ENCODE measurements at regions not wholly inside any gene's neighbourhood (a gene's known extent, or its start where the extent isn't known, plus 50 kb on each side); places are given as distances from the start of the nearest gene placed in this dataset.

GRCh38 chr16:79767421-79768275 is 167.1 kb upstream of the MAF start:
- Mint-ChIP-seq H3K9me3 (no peaks in the 10 kb centered on the region), H3K27me3 (peaks cover 24% of the 10 kb centered on the region), H3K4me3 (no peak overlapping the region), H3K27ac (no peak overlapping the region), H3K4me1 (ENCODE audit: low read depth) (peaks cover 8% of the 10 kb centered on the region), H3K36me3 (ENCODE audit: low read depth) (no peaks in the 10 kb centered on the region)
- DNase-seq (no peak), ATAC-seq (no peak)
- intact Hi-C loops (cut with micrococcal nuclease) = no loop called here
- TF ChIP-seq CTCF (IDR thresholded peaks at IDR 0.05) = no peak
- ChIA-PET POLR2A (no interaction called here), CTCF (no interaction called here)

- no peak for TF ChIP-seq CTCF (IDR thresholded peaks at IDR 0.05)
- H3K27ac Mint-ChIP-seq = no peak overlapping the region
- CTCF ChIA-PET = no interaction called here
- no peaks in the 10 kb centered on the region for H3K9me3 Mint-ChIP-seq
- intact Hi-C loops (cut with micrococcal nuclease) = no loop called here
- H3K36me3 Mint-ChIP-seq (ENCODE audit: low read depth) = no peaks in the 10 kb centered on the region
- peaks cover 7% of the 10 kb centered on the region for H3K4me1 Mint-ChIP-seq (ENCODE audit: low read depth)
- no peak overlapping the region for H3K4me3 Mint-ChIP-seq
- POLR2A ChIA-PET = no interaction called here
- no peak for DNase-seq
- ATAC-seq = no peak
- peaks cover 11% of the 10 kb centered on the region for H3K27me3 Mint-ChIP-seq
Observed at GRCh38 chr16:79765901-79766394, 165.4 kb upstream of the MAF start.

- no peak overlapping the region for H3K27ac Mint-ChIP-seq
- intact Hi-C loops (cut with micrococcal nuclease) = no loop called here
- POLR2A ChIA-PET = interaction anchor here (0.7 kb wide), 1 partner anchor 1205 kb away, joined by 4 read pairs; no protein-coding TSS in a partner anchor
Observed at GRCh38 chr16:79765431-79765830, 164.9 kb upstream of the MAF start.

GRCh38 chr16:79764415-79765110 is 164.0 kb upstream of the MAF start:
- no peak for TF ChIP-seq CTCF (IDR thresholded peaks at IDR 0.05)
- no peaks in the 10 kb centered on the region for H3K36me3 Mint-ChIP-seq (ENCODE audit: low read depth)
- peaks cover 4% of the 10 kb centered on the region for H3K27me3 Mint-ChIP-seq
- ATAC-seq = no peak
- no peak for DNase-seq
- ChIA-PET POLR2A (interaction anchor here (0.7 kb wide), 1 partner anchor 1204 kb away, joined by 4 read pairs; no protein-coding TSS in a partner anchor), CTCF (no interaction called here)
- no peak overlapping the region for H3K27ac Mint-ChIP-seq
- no peaks in the 10 kb centered on the region for H3K4me1 Mint-ChIP-seq (ENCODE audit: low read depth)
- intact Hi-C loops (cut with micrococcal nuclease) = no loop called here
- no peaks in the 10 kb centered on the region for H3K9me3 Mint-ChIP-seq
- H3K4me3 Mint-ChIP-seq = no peak overlapping the region

More at GRCh38 chr16:79765431-79765830, 164.9 kb upstream of the MAF start:
- Mint-ChIP-seq H3K36me3 (ENCODE audit: low read depth) (no peaks in the 10 kb centered on the region), H3K27me3 (peaks cover 7% of the 10 kb centered on the region), H3K4me1 (ENCODE audit: low read depth) (peaks cover 3% of the 10 kb centered on the region), H3K4me3 (no peak overlapping the region), H3K9me3 (no peaks in the 10 kb centered on the region)
- no peak for TF ChIP-seq CTCF (IDR thresholded peaks at IDR 0.05)
- ATAC-seq = no peak
- CTCF ChIA-PET = no interaction called here
- no peak for DNase-seq

- no peak overlapping the region for H3K4me3 Mint-ChIP-seq
- H3K27ac Mint-ChIP-seq = no peak overlapping the region
- no peaks in the 10 kb centered on the region for H3K27me3 Mint-ChIP-seq
- H3K4me1 Mint-ChIP-seq (ENCODE audit: low read depth) = peaks cover 2% of the 10 kb centered on the region
- DNase-seq = no peak
- ATAC-seq = no peak
- H3K9me3 Mint-ChIP-seq = no peaks in the 10 kb centered on the region
- no peak for TF ChIP-seq CTCF (IDR thresholded peaks at IDR 0.05)
- ChIA-PET CTCF (interaction anchor here (1.0 kb wide), 1 partner anchor 39 kb away, joined by 3 read pairs; no protein-coding TSS in a partner anchor), POLR2A (interaction anchor here (1.0 kb wide), 1 partner anchor 11 kb away, joined by 3 read pairs; no protein-coding TSS in a partner anchor)
- intact Hi-C loops (cut with micrococcal nuclease) = no loop called here
- no peaks in the 10 kb centered on the region for H3K36me3 Mint-ChIP-seq (ENCODE audit: low read depth)
Observed at GRCh38 chr16:79762217-79762616, 161.7 kb upstream of the MAF start.
